CD4-positive, CD25-positive, alpha-beta regulatory T cell (primary cell): ENCODE measurements at regions not wholly inside any gene's neighbourhood (a gene's known extent, or its start where the extent isn't known, plus 50 kb on each side); places are given as distances from the start of the nearest gene placed in this dataset.

Experiments used
- ATAC-seq, 2 donors: fragments of 150-1000 bp; cut with Tn5 transposase; one replicate each; pipeline ENCODE4 v1.10.0; 2021; ENCODE audit warnings: low read depth in 2 of 2, moderate number of reproducible peaks in 2 of 2, moderate library complexity in 1 of 2
- DNase-seq, 3 donors: peaks; one replicate each; pipeline versions ENCODE4 v3.0.0 to v3.0.0-alpha.2; 2012 to 2022; ENCODE audit warnings: mixed read lengths in 1 of 3
- H3K27ac ChIP-seq: one replicate; pipeline ENCODE4 v1.7.0; 2013; ENCODE audit warnings: mild to moderate bottlenecking, low read length; ENCODE audit not compliant: insufficient read depth, poor library complexity, severe bottlenecking
- H3K27me3 ChIP-seq: one replicate; pipeline ENCODE4 v1.7.0; 2013; ENCODE audit warnings: low read length; ENCODE audit not compliant: control insufficient read depth, insufficient read depth
- H3K36me3 ChIP-seq: one replicate; pipeline ENCODE4 v1.7.0; 2013; ENCODE audit warnings: mild to moderate bottlenecking, low read length, moderate library complexity; ENCODE audit not compliant: control insufficient read depth, insufficient read depth
- H3K4me1 ChIP-seq: 2 replicates; pipeline ENCODE4 v1.7.0; 2013; ENCODE audit warnings: mild to moderate bottlenecking, low read length; ENCODE audit not compliant: insufficient read depth, control insufficient read depth, poor library complexity, severe bottlenecking
- H3K4me3 ChIP-seq: one replicate; pipeline ENCODE4 v1.7.0; 2013; ENCODE audit warnings: low read depth, mild to moderate bottlenecking, low read length, moderate library complexity
- H3K9me3 ChIP-seq, 2 experiments: 1 replicate in 1 of 2; 2 replicates in 1 of 2; pipeline ENCODE4 v1.7.0; 2013; ENCODE audit warnings: low read length in 2 of 2, mild to moderate bottlenecking in 1 of 2, moderate library complexity in 1 of 2; ENCODE audit not compliant: control insufficient read depth in 2 of 2
- H3K27ac Mint-ChIP-seq, 3 donors: one replicate each; pipeline ENCODE4 v1.8.0; 2020 to 2022; ENCODE audit warnings: mild to moderate bottlenecking in 3 of 3, mixed read lengths in 3 of 3, moderate library complexity in 2 of 3
- H3K27me3 Mint-ChIP-seq: one replicate; pipeline ENCODE4 v1.8.0; 2022; ENCODE audit warnings: mild to moderate bottlenecking, mixed read lengths
- H3K36me3 Mint-ChIP-seq: one replicate; pipeline ENCODE4 v1.8.0; 2020; ENCODE audit warnings: mixed read lengths
- H3K4me1 Mint-ChIP-seq, 4 donors: one replicate each; pipeline ENCODE4 v1.8.0; 2020 to 2022; ENCODE audit warnings: mixed read lengths in 4 of 4, mild to moderate bottlenecking in 1 of 4
- H3K4me3 Mint-ChIP-seq, 4 donors: one replicate each; pipeline ENCODE4 v1.8.0; 2020 to 2022; ENCODE audit warnings: mild to moderate bottlenecking in 4 of 4, mixed read lengths in 4 of 4, moderate library complexity in 3 of 4
- H3K9me3 Mint-ChIP-seq, 7 donors: one replicate each; pipeline ENCODE4 v1.8.0; 2020 to 2022; ENCODE audit warnings: mixed read lengths in 7 of 7, mild to moderate bottlenecking in 3 of 7, moderate library complexity in 2 of 7

GRCh38 chr2:104434318-104434792 lies 419.6 kb upstream of the POU3F3 start:
- H3K4me3 Mint-ChIP-seq = peak overlapping the region; percentile 16 to 85 (median 68)
- H3K27ac ChIP-seq = no peak overlapping the region
- H3K9me3 Mint-ChIP-seq = peaks cover 0 to 4% (median 0%) of the 10 kb centered on the region in 7 donors
- no peaks in the 10 kb centered on the region for H3K4me1 ChIP-seq
- peak in 1 of 3 donors; percentile 4 for DNase-seq
- H3K4me1 Mint-ChIP-seq = peaks cover 0 to 11% (median 6%) of the 10 kb centered on the region in 4 donors
- H3K4me3 ChIP-seq = peak overlapping the region; percentile 16
- H3K36me3 Mint-ChIP-seq = no peaks in the 10 kb centered on the region
- no peaks in the 10 kb centered on the region for H3K9me3 ChIP-seq
- H3K36me3 ChIP-seq = no peaks in the 10 kb centered on the region
- H3K27ac Mint-ChIP-seq = peak overlapping the region in 2 of 3 donors; percentile 40 to 86
- H3K27me3 ChIP-seq = no peaks in the 10 kb centered on the region
- H3K27me3 Mint-ChIP-seq = peaks cover 7% of the 10 kb centered on the region
- no peak for ATAC-seq

DNA sequence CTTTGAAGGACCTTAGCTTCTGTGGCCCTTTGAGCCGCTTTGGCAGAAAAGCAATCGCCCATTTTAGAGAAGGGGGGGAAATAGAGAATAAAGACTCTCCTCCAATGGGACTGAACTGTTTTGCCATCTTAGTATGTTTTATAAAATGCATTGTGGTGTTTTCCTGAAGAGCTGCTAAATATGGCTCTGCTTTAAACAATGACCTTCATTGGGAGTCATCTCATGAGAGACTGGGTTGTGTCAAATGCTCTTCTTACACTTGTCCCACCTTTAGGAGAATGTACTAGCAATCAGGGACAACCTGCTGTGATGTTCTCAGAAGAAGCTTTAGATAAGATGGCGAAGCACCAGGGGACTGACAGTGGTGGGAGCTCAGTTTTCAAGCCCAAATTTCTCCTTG lies 418.9 kb upstream of the POU3F3 start:
- peak overlapping the region; percentile 6 for H3K4me3 ChIP-seq
- Mint-ChIP-seq H3K36me3 (no peaks in the 10 kb centered on the region), H3K4me3 (peak overlapping the region in 2 of 4 donors; percentile 16 to 85), H3K4me1 (peaks cover 0 to 11% (median 6%) of the 10 kb centered on the region in 4 donors), H3K27ac (no peak overlapping the region), H3K9me3 (peaks cover 0 to 4% (median 1%) of the 10 kb centered on the region in 7 donors), H3K27me3 (peaks cover 7% of the 10 kb centered on the region)
- no peak for DNase-seq
- no peaks in the 10 kb centered on the region for H3K36me3 ChIP-seq
- no peaks in the 10 kb centered on the region for H3K27me3 ChIP-seq
- H3K9me3 ChIP-seq = no peaks in the 10 kb centered on the region
- H3K27ac ChIP-seq = no peak overlapping the region
- no peaks in the 10 kb centered on the region for H3K4me1 ChIP-seq
- no peak for ATAC-seq

- Mint-ChIP-seq H3K4me3 (peak overlapping the region in 1 of 4 donors; percentile 71), H3K27me3 (peaks cover 5% of the 10 kb centered on the region), H3K27ac (no peak overlapping the region), H3K36me3 (no peaks in the 10 kb centered on the region), H3K4me1 (peaks cover 0 to 11% (median 5%) of the 10 kb centered on the region in 4 donors), H3K9me3 (peaks cover 0 to 4% (median 1%) of the 10 kb centered on the region in 7 donors)
- H3K9me3 ChIP-seq = no peaks in the 10 kb centered on the region
- no peak for DNase-seq
- H3K4me1 ChIP-seq = no peaks in the 10 kb centered on the region
- H3K27me3 ChIP-seq = no peaks in the 10 kb centered on the region
- no peak overlapping the region for H3K4me3 ChIP-seq
- no peak overlapping the region for H3K27ac ChIP-seq
- no peaks in the 10 kb centered on the region for H3K36me3 ChIP-seq
- no peak for ATAC-seq
Observed at GRCh38 chr2:104438481-104438880, 415.4 kb upstream of the POU3F3 start.

GRCh38 chr2:104443145-104443544 lies 410.8 kb upstream of the POU3F3 start:
- no peak for ATAC-seq
- H3K4me1 Mint-ChIP-seq = peaks cover 0 to 8% (median 4%) of the 10 kb centered on the region in 4 donors

DNA sequence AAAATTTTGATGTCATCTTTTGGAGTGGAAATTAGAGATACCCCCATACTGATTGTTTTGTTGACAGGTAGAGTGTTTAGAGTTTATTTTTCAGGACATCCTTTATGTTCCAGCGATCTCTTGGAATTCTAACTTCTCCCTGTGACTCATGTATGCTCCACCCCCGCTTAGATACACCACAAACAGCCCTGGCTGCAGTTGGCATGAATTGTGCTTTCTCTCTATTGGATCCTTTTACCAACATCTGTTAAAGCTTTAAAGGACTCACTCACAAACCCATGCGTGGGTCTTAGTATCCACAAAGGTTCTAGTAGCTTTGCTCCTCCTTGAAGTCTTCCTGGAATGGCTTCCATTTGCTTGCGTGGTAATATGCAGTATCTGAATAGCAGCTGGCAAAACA lies 409.5 kb upstream of the POU3F3 start:
- Mint-ChIP-seq H3K27ac (no peak overlapping the region), H3K4me1 (peaks cover 0 to 15% (median 7%) of the 10 kb centered on the region in 4 donors), H3K27me3 (no peaks in the 10 kb centered on the region), H3K36me3 (no peaks in the 10 kb centered on the region), H3K4me3 (no peak overlapping the region), H3K9me3 (peaks cover 0 to 3% (median 0%) of the 10 kb centered on the region in 7 donors)
- no peaks in the 10 kb centered on the region for H3K4me1 ChIP-seq
- H3K27me3 ChIP-seq = no peaks in the 10 kb centered on the region
- H3K9me3 ChIP-seq = no peaks in the 10 kb centered on the region
- H3K36me3 ChIP-seq = no peaks in the 10 kb centered on the region
- H3K4me3 ChIP-seq = no peak overlapping the region
- ATAC-seq = no peak
- DNase-seq = no peak
- no peak overlapping the region for H3K27ac ChIP-seq

More at GRCh38 chr2:104443145-104443544, 410.8 kb upstream of the POU3F3 start:
- H3K27ac Mint-ChIP-seq = no peak overlapping the region
- Histone ChIP-seq H3K36me3 (no peaks in the 10 kb centered on the region), H3K4me3 (no peak overlapping the region), H3K27me3 (no peaks in the 10 kb centered on the region), H3K27ac (no peak overlapping the region), H3K9me3 (no peaks in the 10 kb centered on the region), H3K4me1 (no peaks in the 10 kb centered on the region)
- no peak overlapping the region for H3K4me3 Mint-ChIP-seq
- H3K36me3 Mint-ChIP-seq = no peaks in the 10 kb centered on the region
- H3K9me3 Mint-ChIP-seq = peaks cover 0 to 3% (median 0%) of the 10 kb centered on the region in 7 donors
- no peaks in the 10 kb centered on the region for H3K27me3 Mint-ChIP-seq
- no peak for DNase-seq

- H3K4me3 Mint-ChIP-seq = no peak overlapping the region
- no peaks in the 10 kb centered on the region for H3K4me1 ChIP-seq
- H3K4me3 ChIP-seq = no peak overlapping the region
- no peaks in the 10 kb centered on the region for H3K36me3 ChIP-seq
- no peaks in the 10 kb centered on the region for H3K9me3 ChIP-seq
- DNase-seq (no peak), ATAC-seq (no peak)
- H3K27me3 Mint-ChIP-seq = no peaks in the 10 kb centered on the region
- peaks cover 0 to 3% (median 0%) of the 10 kb centered on the region in 7 donors for H3K9me3 Mint-ChIP-seq
- H3K4me1 Mint-ChIP-seq = peaks cover 0 to 15% (median 7%) of the 10 kb centered on the region in 4 donors
- H3K27ac Mint-ChIP-seq = no peak overlapping the region
- H3K36me3 Mint-ChIP-seq = no peaks in the 10 kb centered on the region
- no peak overlapping the region for H3K27ac ChIP-seq
- no peaks in the 10 kb centered on the region for H3K27me3 ChIP-seq
Observed at GRCh38 chr2:104444889-104445288, 409.0 kb upstream of the POU3F3 start.

DNA sequence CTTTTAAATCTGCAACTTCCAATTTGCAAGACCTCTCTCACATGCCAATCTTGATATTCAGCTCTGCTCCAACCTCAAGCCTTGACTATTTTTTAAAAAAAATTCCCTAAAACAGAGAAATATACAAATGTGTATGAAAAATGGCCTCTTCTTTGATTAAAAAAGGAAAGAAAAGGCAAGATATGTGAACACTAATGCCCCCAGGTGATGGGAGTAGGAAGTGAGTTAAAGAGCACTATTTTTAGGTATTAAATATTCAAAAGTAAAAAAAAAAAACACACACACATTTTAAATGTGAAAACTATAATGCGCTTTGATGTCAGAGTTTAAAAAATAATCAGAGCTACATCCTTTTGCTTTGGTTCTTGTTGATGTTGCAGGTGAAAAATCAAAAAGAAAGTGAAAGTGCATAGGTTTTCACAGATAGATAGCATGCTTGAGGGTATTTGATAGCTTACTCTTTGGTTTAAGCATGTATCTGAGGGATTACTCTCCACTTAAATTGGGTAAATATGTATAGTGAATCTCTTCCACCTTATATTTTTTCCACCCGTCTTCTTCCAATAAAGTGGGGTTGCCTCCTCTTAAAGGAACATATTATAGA lies 406.0 kb upstream of the POU3F3 start:
- Histone ChIP-seq H3K4me3 (peak overlapping the region; percentile 46), H3K27me3 (no peaks in the 10 kb centered on the region), H3K4me1 (no peaks in the 10 kb centered on the region), H3K27ac (no peak overlapping the region), H3K9me3 (no peaks in the 10 kb centered on the region), H3K36me3 (no peaks in the 10 kb centered on the region)
- Mint-ChIP-seq H3K27me3 (no peaks in the 10 kb centered on the region), H3K4me1 (peaks cover 0 to 15% (median 7%) of the 10 kb centered on the region in 4 donors), H3K4me3 (peak overlapping the region in 3 of 4 donors; percentile 22 to 76 (median 61)), H3K36me3 (no peaks in the 10 kb centered on the region), H3K9me3 (peaks cover 0 to 1% (median 0%) of the 10 kb centered on the region in 7 donors), H3K27ac (peak overlapping the region in 2 of 3 donors; percentile 29 to 66)
- DNase-seq (peak in 1 of 3 donors; percentile 24), ATAC-seq (no peak)
